ENCODE measurements at regions not wholly inside any gene's neighbourhood (a gene's known extent, or its start where the extent isn't known, plus 50 kb on each side); places are given as distances from the start of the nearest gene placed in this dataset.
"Not testable (repeated sequence)": the region's sequence is repeated elsewhere in the genome, so short reads cannot be mapped to it uniquely, and the experiment has no call there.

- Histone ChIP-seq H2BK15ac (ENCODE audit: low read length) (no peak overlapping the region), H3K36me3 (replicated peaks in 1 of 2; ENCODE audit: control insufficient read depth in 2 of 2, insufficient read depth in 2 of 2, low read length in 2 of 2) (no peaks in the 10 kb centered on the region), H3K4me2 (ENCODE audit: insufficient read depth, low read length, poor library complexity, severe bottlenecking) (no peak overlapping the region), H3K27me3 (ENCODE audit: control insufficient read depth in 3 of 3, insufficient read depth in 3 of 3, low read depth in 1 of 3, low read length in 3 of 3) (no peaks in the 10 kb centered on the region), H4K8ac (ENCODE audit: low read depth, low read length) (no peak overlapping the region), H3K14ac (ENCODE audit: low read length) (no peak overlapping the region), H2AFZ (ENCODE audit: low read length) (no peak overlapping the region), H3K23ac (ENCODE audit: low read depth, low read length, poor library complexity) (no peak overlapping the region), H2BK12ac (ENCODE audit: low read length) (no peak overlapping the region), H4K91ac (ENCODE audit: low read depth, low read length, poor library complexity) (no peak overlapping the region), H3K18ac (ENCODE audit: low read length) (no peak overlapping the region), H2BK5ac (ENCODE audit: low read length) (no peak overlapping the region), H3K4me3 (ENCODE audit: low read length in 2 of 2) (no peak overlapping the region), H3K9ac (ENCODE audit: low read depth, low read length, poor library complexity) (no peak overlapping the region), H3K27ac (replicated peaks; ENCODE audit: low read length) (no peak overlapping the region), H3K4me1 (ENCODE audit: control insufficient read depth in 2 of 2, insufficient read depth in 1 of 2, low read depth in 1 of 2, low read length in 2 of 2) (no peaks in the 10 kb centered on the region), H3K4ac (ENCODE audit: low read length) (no peak overlapping the region), H2BK120ac (ENCODE audit: low read depth, low read length) (no peak overlapping the region), H2AK5ac (ENCODE audit: low read depth, low read length) (no peak overlapping the region), H3K79me1 (ENCODE audit: low read depth, low read length) (no peaks in the 10 kb centered on the region), H3K9me3 (replicated peaks in 1 of 2; ENCODE audit: control insufficient read depth in 2 of 2, insufficient read depth in 1 of 2, low read depth in 1 of 2, low read length in 2 of 2) (peaks cover 0 to 4% of the 10 kb centered on the region in 2 donors)
- no peak for DNase-seq (ENCODE audit: low spot score)
Measured at GRCh38 chr1:232713785-232714184, 83.9 kb upstream of the SIPA1L2 start.

DNA sequence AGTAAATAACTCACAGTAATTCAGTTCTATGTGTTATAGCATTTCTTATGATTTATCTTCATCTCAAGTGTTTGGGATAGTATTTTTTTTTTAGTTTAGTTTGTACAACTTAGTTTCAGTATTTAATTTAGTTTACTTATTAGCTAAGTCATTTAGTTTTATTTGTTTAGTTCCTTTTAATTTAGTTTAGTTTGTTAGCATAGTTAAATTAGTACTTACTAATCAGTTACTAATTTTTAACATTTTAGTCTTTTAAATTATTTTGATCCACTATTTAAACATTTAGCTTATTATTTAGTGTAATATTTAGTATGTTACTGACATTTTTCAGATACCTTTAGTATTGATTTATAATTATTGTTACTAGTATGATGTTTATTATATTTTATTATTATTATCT lies 85.2 kb upstream of the SIPA1L2 start:
- no peaks in the 10 kb centered on the region for H3K4me1 ChIP-seq (ENCODE audit: control insufficient read depth in 2 of 2, insufficient read depth in 1 of 2, low read depth in 1 of 2, low read length in 2 of 2)
- no peak overlapping the region for H4K91ac ChIP-seq (ENCODE audit: low read depth, low read length, poor library complexity)
- H3K27ac ChIP-seq (replicated peaks; ENCODE audit: low read length): no peak overlapping the region
- no peak overlapping the region for H3K18ac ChIP-seq (ENCODE audit: low read length)
- no peaks in the 10 kb centered on the region for H3K27me3 ChIP-seq (ENCODE audit: control insufficient read depth in 3 of 3, insufficient read depth in 3 of 3, low read depth in 1 of 3, low read length in 3 of 3)
- no peaks in the 10 kb centered on the region for H3K36me3 ChIP-seq (replicated peaks in 1 of 2; ENCODE audit: control insufficient read depth in 2 of 2, insufficient read depth in 2 of 2, low read length in 2 of 2)
- no peak overlapping the region for H3K4me3 ChIP-seq (ENCODE audit: low read length in 2 of 2)
- no peak overlapping the region for H2AK5ac ChIP-seq (ENCODE audit: low read depth, low read length)
- no peak overlapping the region for H2BK120ac ChIP-seq (ENCODE audit: low read depth, low read length)
- H3K79me1 ChIP-seq (ENCODE audit: low read depth, low read length): no peaks in the 10 kb centered on the region
- no peak overlapping the region for H3K14ac ChIP-seq (ENCODE audit: low read length)
- no peak overlapping the region for H3K9ac ChIP-seq (ENCODE audit: low read depth, low read length, poor library complexity)
- no peak overlapping the region for H2BK5ac ChIP-seq (ENCODE audit: low read length)
- peaks cover 0 to 4% of the 10 kb centered on the region in 2 donors for H3K9me3 ChIP-seq (replicated peaks in 1 of 2; ENCODE audit: control insufficient read depth in 2 of 2, insufficient read depth in 1 of 2, low read depth in 1 of 2, low read length in 2 of 2)
- H2BK15ac ChIP-seq (ENCODE audit: low read length): no peak overlapping the region
- DNase-seq (ENCODE audit: low spot score): no peak
- no peak overlapping the region for H3K4me2 ChIP-seq (ENCODE audit: insufficient read depth, low read length, poor library complexity, severe bottlenecking)
- H2BK12ac ChIP-seq (ENCODE audit: low read length): no peak overlapping the region
- H3K23ac ChIP-seq (ENCODE audit: low read depth, low read length, poor library complexity): no peak overlapping the region
- H3K4ac ChIP-seq (ENCODE audit: low read length): no peak overlapping the region
- H4K8ac ChIP-seq (ENCODE audit: low read depth, low read length): no peak overlapping the region
- H2AFZ ChIP-seq (ENCODE audit: low read length): no peak overlapping the region

GRCh38 chr1:232717911-232718310 lies 87.3 kb upstream of the MAP10 start:
- H2AFZ ChIP-seq (ENCODE audit: low read length); H2BK15ac ChIP-seq (ENCODE audit: low read length); H3K4me3 ChIP-seq (ENCODE audit: low read length in 2 of 2); H3K18ac ChIP-seq (ENCODE audit: low read length); H3K9ac ChIP-seq (ENCODE audit: low read depth, low read length, poor library complexity); H3K27me3 ChIP-seq (ENCODE audit: control insufficient read depth in 3 of 3, insufficient read depth in 3 of 3, low read depth in 1 of 3, low read length in 3 of 3); H3K4me1 ChIP-seq (ENCODE audit: control insufficient read depth in 2 of 2, insufficient read depth in 1 of 2, low read depth in 1 of 2, low read length in 2 of 2); H2BK5ac ChIP-seq (ENCODE audit: low read length); H3K27ac ChIP-seq (replicated peaks; ENCODE audit: low read length); H3K4me2 ChIP-seq (ENCODE audit: insufficient read depth, low read length, poor library complexity, severe bottlenecking); H3K23ac ChIP-seq (ENCODE audit: low read depth, low read length, poor library complexity); H2BK120ac ChIP-seq (ENCODE audit: low read depth, low read length); H3K14ac ChIP-seq (ENCODE audit: low read length); H3K4ac ChIP-seq (ENCODE audit: low read length); H3K79me1 ChIP-seq (ENCODE audit: low read depth, low read length); H2BK12ac ChIP-seq (ENCODE audit: low read length); H3K36me3 ChIP-seq (replicated peaks in 1 of 2; ENCODE audit: control insufficient read depth in 2 of 2, insufficient read depth in 2 of 2, low read length in 2 of 2); H4K91ac ChIP-seq (ENCODE audit: low read depth, low read length, poor library complexity); DNase-seq (ENCODE audit: low spot score); H4K8ac ChIP-seq (ENCODE audit: low read depth, low read length); H2AK5ac ChIP-seq (ENCODE audit: low read depth, low read length); H3K9me3 ChIP-seq (replicated peaks in 1 of 2; ENCODE audit: control insufficient read depth in 2 of 2, insufficient read depth in 1 of 2, low read depth in 1 of 2, low read length in 2 of 2): not testable (repeated sequence)
- WGBS, 2 donors (ENCODE audit: extremely low coverage in 2 of 2, insufficient read length in 2 of 2, insufficient replicate concordance in 1 of 2): no CpG with 5 or more reads among the region's 4 CpGs

DNA sequence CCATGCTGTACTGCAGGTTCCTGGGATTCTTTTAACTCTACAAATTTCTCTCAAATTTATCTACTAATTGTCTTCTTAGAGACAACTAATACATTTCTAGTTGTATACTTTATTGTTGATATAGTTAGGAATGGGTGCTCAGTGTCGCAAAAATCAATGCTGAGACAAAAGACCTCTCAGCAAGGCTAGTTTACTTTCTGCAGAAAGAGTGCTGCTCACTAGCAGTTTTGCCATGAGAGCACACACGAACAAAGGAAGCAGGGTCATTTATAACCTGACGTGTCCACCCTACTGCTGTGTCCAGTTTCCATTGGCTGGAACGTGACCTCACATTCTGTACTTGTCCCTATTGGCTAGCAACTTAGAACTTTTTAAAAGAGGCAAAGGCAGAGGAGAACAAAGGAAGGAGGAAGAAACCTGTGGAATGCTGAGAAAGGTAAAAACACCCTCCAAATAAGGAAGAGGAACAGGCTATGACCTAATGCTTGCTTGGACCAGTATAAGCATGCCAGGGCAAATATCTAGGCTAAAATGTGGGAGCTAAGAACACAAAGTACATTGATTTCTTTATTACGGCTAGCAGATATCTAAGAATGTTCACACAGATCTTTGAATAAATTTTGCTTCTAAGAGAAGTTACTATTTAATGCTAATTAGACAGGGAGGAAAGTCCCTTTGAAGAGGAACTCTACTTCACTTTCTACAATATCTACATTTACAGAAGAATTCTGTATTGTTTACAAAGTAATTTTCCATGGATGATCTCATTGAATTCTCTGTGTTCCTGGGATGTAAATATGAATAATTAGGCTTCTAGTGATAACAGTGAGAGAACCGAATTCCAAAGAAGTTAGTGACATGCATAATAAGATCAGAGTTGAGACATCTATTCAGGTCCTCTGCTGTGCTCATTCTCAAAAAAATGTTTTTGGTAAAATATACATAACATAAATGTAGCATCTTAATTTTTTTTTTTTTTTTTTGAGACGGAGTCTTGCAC lies 86.0 kb upstream of the MAP10 start:
- H3K27ac ChIP-seq (replicated peaks; ENCODE audit: low read length): no peak overlapping the region
- no peaks in the 10 kb centered on the region for H3K79me1 ChIP-seq (ENCODE audit: low read depth, low read length)
- no peak overlapping the region for H3K4me3 ChIP-seq (ENCODE audit: low read length in 2 of 2)
- H3K36me3 ChIP-seq (replicated peaks in 1 of 2; ENCODE audit: control insufficient read depth in 2 of 2, insufficient read depth in 2 of 2, low read length in 2 of 2): no peaks in the 10 kb centered on the region
- DNase-seq (ENCODE audit: low spot score): no peak
- H3K27me3 ChIP-seq (ENCODE audit: control insufficient read depth in 3 of 3, insufficient read depth in 3 of 3, low read depth in 1 of 3, low read length in 3 of 3): no peaks in the 10 kb centered on the region
- no peak overlapping the region for H3K4me2 ChIP-seq (ENCODE audit: insufficient read depth, low read length, poor library complexity, severe bottlenecking)
- no peak overlapping the region for H4K91ac ChIP-seq (ENCODE audit: low read depth, low read length, poor library complexity)
- WGBS, 2 donors (ENCODE audit: extremely low coverage in 2 of 2, insufficient read length in 2 of 2, insufficient replicate concordance in 1 of 2): no CpG with 5 or more reads among the region's 7 CpGs
- no peak overlapping the region for H4K8ac ChIP-seq (ENCODE audit: low read depth, low read length)
- H2BK12ac ChIP-seq (ENCODE audit: low read length): no peak overlapping the region
- no peak overlapping the region for H3K23ac ChIP-seq (ENCODE audit: low read depth, low read length, poor library complexity)
- H3K4me1 ChIP-seq (ENCODE audit: control insufficient read depth in 2 of 2, insufficient read depth in 1 of 2, low read depth in 1 of 2, low read length in 2 of 2): no peaks in the 10 kb centered on the region
- no peak overlapping the region for H2AK5ac ChIP-seq (ENCODE audit: low read depth, low read length)
- H3K14ac ChIP-seq (ENCODE audit: low read length): no peak overlapping the region
- H3K9me3 ChIP-seq (replicated peaks in 1 of 2; ENCODE audit: control insufficient read depth in 2 of 2, insufficient read depth in 1 of 2, low read depth in 1 of 2, low read length in 2 of 2): no peaks in the 10 kb centered on the region
- H2BK120ac ChIP-seq (ENCODE audit: low read depth, low read length): no peak overlapping the region
- no peak overlapping the region for H2BK5ac ChIP-seq (ENCODE audit: low read length)
- no peak overlapping the region for H2BK15ac ChIP-seq (ENCODE audit: low read length)
- H3K18ac ChIP-seq (ENCODE audit: low read length): no peak overlapping the region
- no peak overlapping the region for H3K4ac ChIP-seq (ENCODE audit: low read length)
- no peak overlapping the region for H2AFZ ChIP-seq (ENCODE audit: low read length)
- H3K9ac ChIP-seq (ENCODE audit: low read depth, low read length, poor library complexity): no peak overlapping the region

Measured in neuronal stem cell (in vitro differentiated cells).